ENCODE measurements at regions not wholly inside any gene's neighbourhood (a gene's known extent, or its start where the extent isn't known, plus 50 kb on each side); places are given as distances from the start of the nearest gene placed in this dataset.

DNA sequence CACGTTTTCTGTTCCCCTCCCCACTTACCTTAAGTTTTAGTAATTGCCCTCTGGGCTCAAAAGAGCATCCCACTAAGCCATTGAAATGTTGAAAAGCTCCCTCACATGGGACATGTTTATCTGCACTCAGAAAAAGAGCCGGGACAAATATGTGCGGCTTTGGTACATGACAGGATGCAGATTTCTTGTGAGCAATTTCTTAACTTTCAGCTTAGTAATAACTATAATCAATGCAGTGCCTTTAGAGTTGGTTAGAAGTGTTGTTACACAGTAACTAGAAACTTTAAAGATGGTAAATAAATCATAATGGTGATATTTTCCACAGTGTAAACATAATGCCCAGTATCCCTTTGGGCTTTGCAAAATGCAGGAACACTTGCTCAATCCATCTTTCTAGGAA is 89.2 kb downstream of the ZNF365 start:
- H3K79me2 ChIP-seq (ENCODE audit: insufficient read depth, low read length), result no peaks in the 10 kb centered on the region
- no peak overlapping the region for H3K4me2 ChIP-seq (ENCODE audit: insufficient read depth, insufficient read length, low read length)
- H4K91ac ChIP-seq (ENCODE audit: insufficient read length, low read depth, low read length), result no peak overlapping the region
- no peaks in the 10 kb centered on the region; a peak in 1 of 5 replicates for H3K9me3 Mint-ChIP-seq
- TF ChIP-seq, protein P1, sequence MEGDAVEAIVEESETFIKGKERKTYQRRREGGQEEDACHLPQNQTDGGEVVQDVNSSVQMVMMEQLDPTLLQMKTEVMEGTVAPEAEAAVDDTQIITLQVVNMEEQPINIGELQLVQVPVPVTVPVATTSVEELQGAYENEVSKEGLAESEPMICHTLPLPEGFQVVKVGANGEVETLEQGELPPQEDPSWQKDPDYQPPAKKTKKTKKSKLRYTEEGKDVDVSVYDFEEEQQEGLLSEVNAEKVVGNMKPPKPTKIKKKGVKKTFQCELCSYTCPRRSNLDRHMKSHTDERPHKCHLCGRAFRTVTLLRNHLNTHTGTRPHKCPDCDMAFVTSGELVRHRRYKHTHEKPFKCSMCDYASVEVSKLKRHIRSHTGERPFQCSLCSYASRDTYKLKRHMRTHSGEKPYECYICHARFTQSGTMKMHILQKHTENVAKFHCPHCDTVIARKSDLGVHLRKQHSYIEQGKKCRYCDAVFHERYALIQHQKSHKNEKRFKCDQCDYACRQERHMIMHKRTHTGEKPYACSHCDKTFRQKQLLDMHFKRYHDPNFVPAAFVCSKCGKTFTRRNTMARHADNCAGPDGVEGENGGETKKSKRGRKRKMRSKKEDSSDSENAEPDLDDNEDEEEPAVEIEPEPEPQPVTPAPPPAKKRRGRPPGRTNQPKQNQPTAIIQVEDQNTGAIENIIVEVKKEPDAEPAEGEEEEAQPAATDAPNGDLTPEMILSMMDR (conservative IDR thresholded peaks at IDR 0.05), result no peak
- no peaks in the 10 kb centered on the region for H4K20me1 ChIP-seq (ENCODE audit: control insufficient read depth, insufficient read depth, insufficient read length)
- no peak overlapping the region for H4K8ac ChIP-seq (replicated peaks; ENCODE audit: insufficient read length, low read depth, low read length)
- H4K5ac ChIP-seq (ENCODE audit: insufficient read length, low read depth, low read length), result no peak overlapping the region
- no peak overlapping the region for H3K9ac ChIP-seq (ENCODE audit: extremely low read depth, insufficient read length, low read length)
- DNase-seq, result no peak
- H3K4me1 ChIP-seq (ENCODE audit: insufficient read depth, low read length), result no peaks in the 10 kb centered on the region
- no peaks in the 10 kb centered on the region; a peak in 1 of 7 replicates for H3K36me3 Mint-ChIP-seq (ENCODE audit: insufficient read depth in 1 of 3, low read depth in 3 of 3)
- no peak overlapping the region for H3K4ac ChIP-seq (ENCODE audit: low read depth, low read length)
- WGBS (ENCODE audit: extremely low coverage, insufficient read length, low lambda C conversion rate), result no CpG with 5 or more reads among the region's 3 CpGs
- no peak overlapping the region for H2BK12ac ChIP-seq (ENCODE audit: insufficient read length, low read depth, low read length)
- no peak overlapping the region for H3K56ac ChIP-seq (ENCODE audit: insufficient read length, low read depth, low read length)
- H2BK15ac ChIP-seq (ENCODE audit: low read depth, low read length), result no peak overlapping the region
- no peak overlapping the region for H2AK5ac ChIP-seq (ENCODE audit: insufficient read length, low read length)
- H2AFZ ChIP-seq (ENCODE audit: low read length), result no peak overlapping the region
- H2BK20ac ChIP-seq (ENCODE audit: low read depth, low read length, poor library complexity, severe bottlenecking), result no peak overlapping the region
- H3K9me3 ChIP-seq (ENCODE audit: control insufficient read depth, low read depth, low read length), result peaks cover 5% of the 10 kb centered on the region
- no peaks in the 10 kb centered on the region for H3K79me1 ChIP-seq (ENCODE audit: insufficient read depth, low read depth, low read length, poor library complexity, severe bottlenecking)
- H3K27ac Mint-ChIP-seq, result no peak overlapping the region; a peak in 1 of 7 replicates
- H3K27me3 ChIP-seq (ENCODE audit: insufficient read depth, low read length), result no peaks in the 10 kb centered on the region
- H3K27me3 Mint-ChIP-seq (ENCODE audit: low read depth), result peaks cover 3% of the 10 kb centered on the region; the same call in 1 of the 2 replicates
- no peak overlapping the region for H3K14ac ChIP-seq (ENCODE audit: insufficient read depth, low read length)
- no peak overlapping the region for H3K23ac ChIP-seq (ENCODE audit: insufficient read length, low read depth, low read length)
- H2BK5ac ChIP-seq (ENCODE audit: insufficient read length, low read length), result no peak overlapping the region
- no peak overlapping the region for H3T11ph ChIP-seq (ENCODE audit: low read length)
- no peak overlapping the region for H3K18ac ChIP-seq (ENCODE audit: insufficient read length, low read depth, low read length)
- H3K23me2 ChIP-seq (ENCODE audit: insufficient read length, low read depth, low read length, poor library complexity, severe bottlenecking), result no peaks in the 10 kb centered on the region
- no peaks in the 10 kb centered on the region for H3K4me1 Mint-ChIP-seq
- H3K4me3 Mint-ChIP-seq, result no peak overlapping the region
- no peak overlapping the region for H2BK120ac ChIP-seq (ENCODE audit: low read depth, low read length, poor library complexity, severe bottlenecking)
- no peak overlapping the region for H3K27ac ChIP-seq (ENCODE audit: insufficient read length, low read depth, low read length)

Data from H9 (cell line).